HFFc6 (cell line): ENCODE measurements at regions not wholly inside any gene's neighbourhood (a gene's known extent, or its start where the extent isn't known, plus 50 kb on each side); places are given as distances from the start of the nearest gene placed in this dataset.

Experiments
- DNase-seq: peaks from one replicate; pipeline ENCODE4 v3.0.0-alpha.2; 2018
- H3K27ac Mint-ChIP-seq: 2 replicates; pipeline ENCODE4 v1.8.0; 2020; ENCODE audit warnings: mild to moderate bottlenecking, mixed read lengths
- H3K27me3 Mint-ChIP-seq: 2 replicates; pipeline ENCODE4 v1.8.0; 2021; ENCODE audit warnings: mild to moderate bottlenecking, moderate library complexity, mixed read lengths; ENCODE audit not compliant: insufficient read depth
- H3K36me3 Mint-ChIP-seq: 2 replicates; pipeline ENCODE4 v1.8.0; 2021; ENCODE audit warnings: low read depth, mixed read lengths
- H3K4me1 Mint-ChIP-seq: 2 replicates; pipeline ENCODE4 v1.8.0; 2020; ENCODE audit warnings: low read depth, mixed read lengths
- H3K4me3 Mint-ChIP-seq: 2 replicates; pipeline ENCODE4 v1.8.0; 2020; ENCODE audit warnings: mild to moderate bottlenecking, moderate library complexity, mixed read lengths
- H3K9me3 Mint-ChIP-seq: 2 replicates; pipeline ENCODE4 v1.8.0; 2020; ENCODE audit warnings: mild to moderate bottlenecking, mixed read lengths
- TF ChIP-seq, protein P1 (sequence below): fragments of 200-600 bp; sonication (generic); IDR thresholded peaks from 2 replicates; pipeline ENCODE4 v1.5.0; 2021; ENCODE audit warnings: antibody characterized with exemption, mild to moderate bottlenecking

DNA sequence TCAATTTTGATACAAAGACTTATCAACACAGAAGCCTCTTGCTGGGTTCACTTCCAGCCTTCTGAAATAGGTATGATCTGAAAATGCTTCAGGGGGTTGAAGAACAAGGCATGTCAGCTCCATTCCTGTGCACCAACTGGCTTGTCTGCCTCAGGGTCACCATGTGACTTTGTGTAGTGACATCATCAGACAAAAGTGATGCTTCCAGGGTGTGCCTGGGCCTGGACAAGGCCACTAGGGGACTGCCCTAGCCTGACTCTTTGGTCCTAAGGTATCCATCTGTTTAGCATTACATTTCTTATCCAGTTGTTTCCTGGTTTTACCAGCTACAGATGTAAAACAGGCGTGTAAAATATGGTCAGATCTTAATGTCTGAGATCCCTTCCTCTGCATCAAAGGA, 155.6 kb downstream of the CAND1 start:
- H3K27ac Mint-ChIP-seq: no peak overlapping the region
- H3K36me3 Mint-ChIP-seq: peaks cover 6% of the 10 kb centered on the region; the same call in 1 of the 2 replicates
- H3K4me1 Mint-ChIP-seq: peaks cover 51% of the 10 kb centered on the region
- no peaks in the 10 kb centered on the region for H3K27me3 Mint-ChIP-seq
- DNase-seq: no peak
- no peak overlapping the region for H3K4me3 Mint-ChIP-seq
- TF ChIP-seq, protein P1, sequence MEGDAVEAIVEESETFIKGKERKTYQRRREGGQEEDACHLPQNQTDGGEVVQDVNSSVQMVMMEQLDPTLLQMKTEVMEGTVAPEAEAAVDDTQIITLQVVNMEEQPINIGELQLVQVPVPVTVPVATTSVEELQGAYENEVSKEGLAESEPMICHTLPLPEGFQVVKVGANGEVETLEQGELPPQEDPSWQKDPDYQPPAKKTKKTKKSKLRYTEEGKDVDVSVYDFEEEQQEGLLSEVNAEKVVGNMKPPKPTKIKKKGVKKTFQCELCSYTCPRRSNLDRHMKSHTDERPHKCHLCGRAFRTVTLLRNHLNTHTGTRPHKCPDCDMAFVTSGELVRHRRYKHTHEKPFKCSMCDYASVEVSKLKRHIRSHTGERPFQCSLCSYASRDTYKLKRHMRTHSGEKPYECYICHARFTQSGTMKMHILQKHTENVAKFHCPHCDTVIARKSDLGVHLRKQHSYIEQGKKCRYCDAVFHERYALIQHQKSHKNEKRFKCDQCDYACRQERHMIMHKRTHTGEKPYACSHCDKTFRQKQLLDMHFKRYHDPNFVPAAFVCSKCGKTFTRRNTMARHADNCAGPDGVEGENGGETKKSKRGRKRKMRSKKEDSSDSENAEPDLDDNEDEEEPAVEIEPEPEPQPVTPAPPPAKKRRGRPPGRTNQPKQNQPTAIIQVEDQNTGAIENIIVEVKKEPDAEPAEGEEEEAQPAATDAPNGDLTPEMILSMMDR: no peak
- H3K9me3 Mint-ChIP-seq: no peaks in the 10 kb centered on the region

DNA sequence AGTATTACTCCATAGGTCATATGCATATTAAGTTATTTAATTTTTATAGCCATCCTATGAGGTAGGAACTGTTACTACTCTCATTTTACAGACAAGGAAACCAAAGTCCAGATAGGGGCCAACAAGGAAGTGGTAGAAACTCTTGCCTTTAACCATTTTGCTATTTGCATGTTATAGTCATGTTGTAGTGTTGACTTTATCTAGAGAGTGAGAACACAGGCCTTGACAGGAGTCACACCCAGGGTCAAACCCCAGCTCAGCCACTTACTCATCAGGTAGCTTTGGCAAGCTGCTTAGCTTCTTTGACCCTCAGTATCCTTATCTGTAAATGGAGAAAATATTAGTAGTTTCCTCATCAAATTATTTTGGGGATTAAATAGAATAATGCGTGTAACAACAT, 156.2 kb downstream of the CAND1 start:
- no peaks in the 10 kb centered on the region; the same call in 1 of the 2 replicates for H3K27me3 Mint-ChIP-seq
- H3K4me1 Mint-ChIP-seq: peaks cover 56% of the 10 kb centered on the region
- no peak overlapping the region for H3K27ac Mint-ChIP-seq
- no peaks in the 10 kb centered on the region for H3K9me3 Mint-ChIP-seq
- H3K36me3 Mint-ChIP-seq: peaks cover 6% of the 10 kb centered on the region; the same call in 1 of the 2 replicates
- TF ChIP-seq, protein P1: no peak
- no peak overlapping the region for H3K4me3 Mint-ChIP-seq
- DNase-seq: no peak

DNA sequence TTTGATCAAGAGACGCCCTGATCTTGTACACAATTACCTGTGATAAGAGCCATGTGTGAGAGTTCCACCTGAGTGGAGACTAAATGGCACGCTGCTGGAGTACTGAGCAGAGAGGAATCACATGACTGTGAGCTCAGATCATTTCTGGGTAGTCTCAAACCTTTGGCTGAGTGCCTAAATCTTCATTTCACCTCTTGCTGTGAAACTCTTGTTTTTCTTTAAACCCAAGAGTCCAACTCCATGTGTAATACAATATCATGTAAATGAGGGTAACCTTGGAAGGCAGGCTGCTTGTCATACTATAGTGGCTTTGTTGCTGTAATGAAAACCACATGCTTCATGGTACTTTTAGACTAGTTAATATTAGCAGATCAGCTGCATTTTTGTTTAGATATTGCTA, 156.9 kb downstream of the CAND1 start:
- no peak overlapping the region for H3K4me3 Mint-ChIP-seq
- no peak overlapping the region for H3K27ac Mint-ChIP-seq
- TF ChIP-seq, protein P1: no peak
- H3K4me1 Mint-ChIP-seq: peaks cover 60% of the 10 kb centered on the region
- DNase-seq: peak; percentile 48
- no peaks in the 10 kb centered on the region for H3K9me3 Mint-ChIP-seq
- H3K27me3 Mint-ChIP-seq: no peaks in the 10 kb centered on the region; the same call in 1 of the 2 replicates
- H3K36me3 Mint-ChIP-seq: peaks cover 6% of the 10 kb centered on the region; the same call in 1 of the 2 replicates

GRCh38 chr12:67427336-67427735, 158.2 kb downstream of the CAND1 start:
- no peak for DNase-seq
- TF ChIP-seq, protein P1: no peak
- Mint-ChIP-seq H3K27me3 (no peaks in the 10 kb centered on the region; the same call in 1 of the 2 replicates), H3K36me3 (peaks cover 6% of the 10 kb centered on the region; the same call in 1 of the 2 replicates), H3K9me3 (no peaks in the 10 kb centered on the region), H3K4me1 (peaks cover 72% of the 10 kb centered on the region), H3K27ac (no peak overlapping the region), H3K4me3 (no peak overlapping the region)

DNA sequence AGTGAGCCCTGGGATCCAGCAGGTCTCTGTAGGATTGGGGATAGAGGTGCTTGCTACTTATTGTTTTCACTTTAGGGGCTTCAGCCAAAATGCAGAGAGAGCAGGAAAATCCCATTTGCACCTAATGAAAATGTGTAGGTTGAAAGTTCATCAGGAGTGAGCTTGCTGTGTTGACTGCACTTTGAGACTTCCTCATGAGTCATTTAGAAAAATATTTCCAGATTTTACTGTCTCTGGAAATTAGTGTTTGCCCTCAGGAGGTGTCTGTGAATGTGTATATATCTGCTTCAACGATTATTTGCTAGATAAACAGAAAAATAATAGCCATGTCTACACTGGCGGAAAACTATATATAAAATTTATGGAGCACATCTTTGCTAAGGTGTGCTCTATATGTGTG, 159.3 kb downstream of the CAND1 start:
- H3K27ac Mint-ChIP-seq: no peak overlapping the region
- TF ChIP-seq, protein P1: no peak
- no peaks in the 10 kb centered on the region for H3K9me3 Mint-ChIP-seq
- peaks cover 83% of the 10 kb centered on the region for H3K4me1 Mint-ChIP-seq
- no peak overlapping the region; the same call in 1 of the 2 replicates for H3K4me3 Mint-ChIP-seq
- H3K27me3 Mint-ChIP-seq: no peaks in the 10 kb centered on the region; the same call in 1 of the 2 replicates
- peak; percentile 23 for DNase-seq
- H3K36me3 Mint-ChIP-seq: peaks cover 6% of the 10 kb centered on the region; the same call in 1 of the 2 replicates
